Neural progenitor cell (in vitro differentiated cells): ENCODE measurements at regions not wholly inside any gene's neighbourhood (a gene's known extent, or its start where the extent isn't known, plus 50 kb on each side); places are given as distances from the start of the nearest gene placed in this dataset.

ENCODE experiments used
- DNase-seq: peaks from one replicate; pipeline ENCODE4 v3.0.0-alpha.2; 2016; ENCODE audit warnings: low spot score
- H2AFZ ChIP-seq: fragments of 200-600 bp; sonication (generic); replicated peaks from 2 replicates; pipeline ENCODE4 v1.6.1; 2016; ENCODE audit warnings: antibody characterized with exemption
- H3F3A ChIP-seq: fragments of 200-600 bp; sonication (generic); 2 replicates; pipeline ENCODE4 v1.6.1; 2016; ENCODE audit warnings: antibody characterized with exemption, low read depth
- H3K27ac ChIP-seq: fragments of 200-600 bp; sonication (generic); 2 replicates; pipeline ENCODE4 v1.5.1; 2016; ENCODE audit warnings: mild to moderate bottlenecking
- H3K27me3 ChIP-seq: fragments of 200-600 bp; sonication (generic); 2 replicates; pipeline ENCODE4 v1.6.1; 2016; ENCODE audit warnings: mild to moderate bottlenecking, moderate library complexity
- H3K36me3 ChIP-seq: fragments of 200-600 bp; sonication (generic); 2 replicates; pipeline ENCODE4 v1.5.1; 2016
- H3K4me1 ChIP-seq: fragments of 200-600 bp; sonication (generic); 2 replicates; pipeline ENCODE4 v1.6.1; 2016; ENCODE audit warnings: mixed run types
- H3K4me2 ChIP-seq: fragments of 200-600 bp; sonication (generic); 2 replicates; pipeline ENCODE4 v1.6.1; 2016
- H3K4me3 ChIP-seq: fragments of 200-600 bp; sonication (generic); 2 replicates; pipeline ENCODE4 v1.5.1; 2016
- H3K79me2 ChIP-seq: fragments of 200-600 bp; sonication (generic); 2 replicates; pipeline ENCODE4 v1.6.1; 2016; ENCODE audit warnings: low read depth
- H3K9ac ChIP-seq: fragments of 200-600 bp; sonication (generic); 2 replicates; pipeline ENCODE4 v1.6.1; 2016
- H3K9me3 ChIP-seq: fragments of 200-600 bp; sonication (generic); 2 replicates; pipeline ENCODE4 v1.5.1; 2016; ENCODE audit warnings: low read depth
- H4K20me1 ChIP-seq: fragments of 200-600 bp; sonication (generic); 2 replicates; pipeline ENCODE4 v1.6.1; 2016; ENCODE audit warnings: low read depth
- H3K27ac Mint-ChIP-seq: 3 replicates; pipeline ENCODE4 v1.8.0; 2021; ENCODE audit warnings: mixed read lengths
- H3K27me3 Mint-ChIP-seq: 2 replicates; pipeline ENCODE4 v1.8.0; 2022; ENCODE audit warnings: low read depth, mild to moderate bottlenecking, inconsistent platforms, moderate library complexity, mixed read lengths; ENCODE audit not compliant: insufficient read depth
- H3K36me3 Mint-ChIP-seq: 3 replicates; pipeline ENCODE4 v1.8.0; 2021; ENCODE audit warnings: mixed read lengths
- H3K4me1 Mint-ChIP-seq: 3 replicates; pipeline ENCODE4 v1.8.0; 2021; ENCODE audit warnings: mixed read lengths
- H3K4me3 Mint-ChIP-seq: 3 replicates; pipeline ENCODE4 v1.8.0; 2021; ENCODE audit warnings: mild to moderate bottlenecking, moderate library complexity, mixed read lengths
- H3K9me3 Mint-ChIP-seq: 3 replicates; pipeline ENCODE4 v1.8.0; 2020; ENCODE audit warnings: mixed read lengths
- CTCF ChIP-seq: fragments of 200-600 bp; sonication (generic); IDR thresholded peaks from 2 replicates; pipeline ENCODE4 v1.5.1; 2017; ENCODE audit warnings: antibody characterized with exemption, mild to moderate bottlenecking
- EZH2 ChIP-seq: fragments of 200-600 bp; sonication (generic); IDR thresholded peaks from 2 replicates; pipeline ENCODE4 v1.6.1; 2017; ENCODE audit warnings: antibody characterized with exemption, mild to moderate bottlenecking, moderate library complexity
- EZH2phosphoT487 ChIP-seq: fragments of 200-600 bp; sonication (generic); IDR thresholded peaks from 2 replicates; pipeline ENCODE4 v1.6.1; 2017; ENCODE audit warnings: antibody characterized with exemption

- no peaks in the 10 kb centered on the region for H3K9me3 ChIP-seq
- H3K9ac ChIP-seq: no peak overlapping the region
- H3K27ac ChIP-seq: no peak overlapping the region
- TF ChIP-seq EZH2phosphoT487: no peak
- TF ChIP-seq EZH2: no peak
- H3K4me2 ChIP-seq: no peak overlapping the region
- H3K36me3 ChIP-seq: no peaks in the 10 kb centered on the region
- DNase-seq: no peak
- H3K4me1 Mint-ChIP-seq: no peaks in the 10 kb centered on the region
- no peaks in the 10 kb centered on the region for H3K36me3 Mint-ChIP-seq
- no peaks in the 10 kb centered on the region for H3K79me2 ChIP-seq
- H3K27ac Mint-ChIP-seq: no peak overlapping the region
- no peak overlapping the region for H3K4me3 ChIP-seq
- no peaks in the 10 kb centered on the region for H4K20me1 ChIP-seq
- H3K27me3 ChIP-seq: no peaks in the 10 kb centered on the region
- H2AFZ ChIP-seq: no peak overlapping the region
- H3K27me3 Mint-ChIP-seq: peaks cover 2% of the 10 kb centered on the region
- no peaks in the 10 kb centered on the region for H3K4me1 ChIP-seq
- H3K9me3 Mint-ChIP-seq: peaks cover 12% of the 10 kb centered on the region
- H3F3A ChIP-seq: no peaks in the 10 kb centered on the region
- H3K4me3 Mint-ChIP-seq: no peak overlapping the region
Measured at GRCh38 chr19:28615966-28616365, 597.0 kb downstream of the UQCRFS1 start.

- Histone ChIP-seq H3K27me3 (no peaks in the 10 kb centered on the region), H3K4me2 (no peak overlapping the region), H3K79me2 (no peaks in the 10 kb centered on the region), H3F3A (no peaks in the 10 kb centered on the region), H3K4me1 (no peaks in the 10 kb centered on the region), H4K20me1 (no peaks in the 10 kb centered on the region), H2AFZ (no peak overlapping the region), H3K9me3 (no peaks in the 10 kb centered on the region), H3K4me3 (no peak overlapping the region), H3K9ac (no peak overlapping the region), H3K36me3 (no peaks in the 10 kb centered on the region), H3K27ac (no peak overlapping the region)
- H3K4me1 Mint-ChIP-seq: no peaks in the 10 kb centered on the region
- no peak overlapping the region for H3K4me3 Mint-ChIP-seq
- no peak for DNase-seq
- peaks cover 12% of the 10 kb centered on the region for H3K9me3 Mint-ChIP-seq
- TF ChIP-seq CTCF (no peak), EZH2 (no peak), EZH2phosphoT487 (no peak)
- no peak overlapping the region for H3K27ac Mint-ChIP-seq
- peaks cover 2% of the 10 kb centered on the region for H3K27me3 Mint-ChIP-seq
- no peaks in the 10 kb centered on the region for H3K36me3 Mint-ChIP-seq
Measured at GRCh38 chr19:28615546-28615916, 597.4 kb downstream of the UQCRFS1 start.

GRCh38 chr19:28614634-28615545 is 598.1 kb downstream of the UQCRFS1 start:
- TF ChIP-seq CTCF (no peak), EZH2 (no peak), EZH2phosphoT487 (no peak)
- H2AFZ ChIP-seq: no peak overlapping the region
- no peaks in the 10 kb centered on the region for H3K9me3 ChIP-seq
- no peak overlapping the region for H3K27ac Mint-ChIP-seq
- no peak overlapping the region for H3K4me3 ChIP-seq
- no peak overlapping the region for H3K4me2 ChIP-seq
- no peaks in the 10 kb centered on the region for H4K20me1 ChIP-seq
- no peak for DNase-seq
- H3K27me3 ChIP-seq: no peaks in the 10 kb centered on the region
- H3K36me3 Mint-ChIP-seq: no peaks in the 10 kb centered on the region
- no peaks in the 10 kb centered on the region for H3K4me1 Mint-ChIP-seq
- H3K4me3 Mint-ChIP-seq: no peak overlapping the region
- no peaks in the 10 kb centered on the region for H3K79me2 ChIP-seq
- H3F3A ChIP-seq: no peaks in the 10 kb centered on the region
- H3K9me3 Mint-ChIP-seq: peaks cover 12% of the 10 kb centered on the region
- no peaks in the 10 kb centered on the region for H3K36me3 ChIP-seq
- H3K27me3 Mint-ChIP-seq: peaks cover 3% of the 10 kb centered on the region
- no peak overlapping the region for H3K27ac ChIP-seq
- no peaks in the 10 kb centered on the region for H3K4me1 ChIP-seq
- H3K9ac ChIP-seq: no peak overlapping the region

- Mint-ChIP-seq H3K4me1 (no peaks in the 10 kb centered on the region), H3K4me3 (no peak overlapping the region), H3K27me3 (peaks cover 8% of the 10 kb centered on the region), H3K27ac (no peak overlapping the region), H3K9me3 (peaks cover 15% of the 10 kb centered on the region), H3K36me3 (no peaks in the 10 kb centered on the region)
- no peaks in the 10 kb centered on the region for H3K9me3 ChIP-seq
- no peak overlapping the region for H2AFZ ChIP-seq
- no peaks in the 10 kb centered on the region for H3K4me1 ChIP-seq
- no peaks in the 10 kb centered on the region for H3K27me3 ChIP-seq
- H3K4me2 ChIP-seq: no peak overlapping the region
- H4K20me1 ChIP-seq: no peaks in the 10 kb centered on the region
- H3K9ac ChIP-seq: no peak overlapping the region
- H3K4me3 ChIP-seq: no peak overlapping the region
- DNase-seq: no peak
- H3K27ac ChIP-seq: no peak overlapping the region
- no peaks in the 10 kb centered on the region for H3K36me3 ChIP-seq
- no peaks in the 10 kb centered on the region for H3F3A ChIP-seq
- H3K79me2 ChIP-seq: no peaks in the 10 kb centered on the region
- no peak for TF ChIP-seq EZH2phosphoT487
- no peak for TF ChIP-seq CTCF
- no peak for TF ChIP-seq EZH2
Measured at GRCh38 chr19:28612275-28612769, 600.6 kb downstream of the UQCRFS1 start.
